OCI-LY1 (cell line): ENCODE measurements at regions not wholly inside any gene's neighbourhood (a gene's known extent, or its start where the extent isn't known, plus 50 kb on each side); places are given as distances from the start of the nearest gene placed in this dataset.

Experiments
- H2AFZ ChIP-seq: fragments of 200-600 bp; sonication (generic), shearing (Covaris generic); 2 replicates; pipeline ENCODE4 v1.6.0; 2014; ENCODE audit warnings: antibody characterized with exemption, mild to moderate bottlenecking, low read length
- H3F3A ChIP-seq: fragments of 200-600 bp; sonication (generic), shearing (Covaris generic); 2 replicates; pipeline ENCODE4 v1.6.0; 2014; ENCODE audit warnings: mild to moderate bottlenecking, antibody characterized with exemption, low read length, moderate library complexity; ENCODE audit not compliant: insufficient read depth
- H3K27ac ChIP-seq: fragments of 200-600 bp; sonication (generic); 2 replicates; pipeline ENCODE4 v1.5.1; 2014; ENCODE audit warnings: low read length, mixed run types, mild to moderate bottlenecking, low read depth; ENCODE audit not compliant: poor library complexity, severe bottlenecking
- H3K27me3 ChIP-seq: fragments of 200-600 bp; sonication (generic); 2 replicates; pipeline ENCODE4 v1.6.0; 2014; ENCODE audit warnings: antibody characterized with exemption, mild to moderate bottlenecking, low read length, moderate library complexity; ENCODE audit not compliant: insufficient read depth
- H3K36me3 ChIP-seq: fragments of 200-600 bp; sonication (generic); 2 replicates; pipeline ENCODE4 v1.6.1; 2014; ENCODE audit warnings: mild to moderate bottlenecking, antibody characterized with exemption, low read length, moderate library complexity, mixed read lengths; ENCODE audit not compliant: insufficient read depth
- H3K4me1 ChIP-seq: fragments of 200-600 bp; sonication (generic); 2 replicates; pipeline ENCODE4 v1.5.1; 2014; ENCODE audit warnings: mild to moderate bottlenecking, low read length, moderate library complexity; ENCODE audit not compliant: insufficient read depth, severe bottlenecking
- H3K4me2 ChIP-seq: fragments of 200-600 bp; sonication (generic), shearing (Covaris generic); 2 replicates; pipeline ENCODE4 v1.6.1; 2014; ENCODE audit warnings: low read length
- H3K4me3 ChIP-seq: fragments of 200-600 bp; sonication (generic); 2 replicates; pipeline ENCODE4 v1.5.1; 2014; ENCODE audit warnings: low read length, low read depth, mild to moderate bottlenecking, mixed read lengths; ENCODE audit not compliant: poor library complexity, severe bottlenecking
- H3K79me2 ChIP-seq: fragments of 200-600 bp; shearing (Covaris generic); 2 replicates; pipeline ENCODE4 v1.6.1; 2016; ENCODE audit warnings: mixed run types, low read length, mixed read lengths; ENCODE audit not compliant: insufficient read depth
- H3K9ac ChIP-seq: fragments of 200-600 bp; sonication (generic), shearing (Covaris generic); 2 replicates; pipeline ENCODE4 v1.6.1; 2014; ENCODE audit warnings: mild to moderate bottlenecking, low read length, mixed read lengths
- H3K9me2 ChIP-seq: fragments of 200-600 bp; sonication (generic), shearing (Covaris generic); 2 replicates; pipeline ENCODE4 v1.6.1; 2014; ENCODE audit warnings: low read depth, mild to moderate bottlenecking, low read length, mixed read lengths
- H3K9me3 ChIP-seq: fragments of 200-600 bp; shearing (Covaris generic); 2 replicates; pipeline ENCODE4 v1.6.1; 2014; ENCODE audit warnings: low read length, mixed read lengths
- H4K20me1 ChIP-seq: fragments of 200-600 bp; sonication (generic), shearing (Covaris generic); 2 replicates; pipeline ENCODE4 v1.6.0; 2016; ENCODE audit warnings: mild to moderate bottlenecking, low read length; ENCODE audit not compliant: insufficient read depth
- CTCF ChIP-seq: fragments of 200-600 bp; sonication (generic), shearing (Covaris generic); IDR thresholded peaks from 2 replicates; pipeline ENCODE4 v1.5.1; 2017; ENCODE audit warnings: mild to moderate bottlenecking, antibody characterized with exemption, low read length, moderate library complexity, mixed read lengths
- EZH2 ChIP-seq: fragments of 200-600 bp; sonication (generic), shearing (Covaris generic); IDR thresholded peaks from 2 replicates; pipeline ENCODE4 v1.8.0; 2017; ENCODE audit warnings: borderline replicate concordance, mixed run types, mild to moderate bottlenecking, antibody characterized with exemption, low read length, moderate library complexity, mixed read lengths

- no peak overlapping the region for H2AFZ ChIP-seq
- no peaks in the 10 kb centered on the region for H3K36me3 ChIP-seq
- no peaks in the 10 kb centered on the region for H4K20me1 ChIP-seq
- no peaks in the 10 kb centered on the region for H3K27me3 ChIP-seq
- TF ChIP-seq EZH2 (no peak), CTCF (no peak)
- H3K4me1 ChIP-seq = peaks cover 37% of the 10 kb centered on the region
- no peaks in the 10 kb centered on the region for H3K9me3 ChIP-seq
- H3K4me2 ChIP-seq = no peak overlapping the region
- H3F3A ChIP-seq = no peaks in the 10 kb centered on the region
- H3K27ac ChIP-seq = no peak overlapping the region
- no peaks in the 10 kb centered on the region for H3K79me2 ChIP-seq
- no peaks in the 10 kb centered on the region for H3K9me2 ChIP-seq
- no peak overlapping the region for H3K4me3 ChIP-seq
- no peak overlapping the region for H3K9ac ChIP-seq
These were observed 227.5 kb downstream of the MTX2 start for GRCh38 chr2:176496761-176497160.

- no peaks in the 10 kb centered on the region for H3K9me3 ChIP-seq
- H2AFZ ChIP-seq = no peak overlapping the region
- no peaks in the 10 kb centered on the region for H3K79me2 ChIP-seq
- H3F3A ChIP-seq = no peaks in the 10 kb centered on the region
- H4K20me1 ChIP-seq = no peaks in the 10 kb centered on the region
- TF ChIP-seq CTCF = no peak
- no peak for TF ChIP-seq EZH2
- no peaks in the 10 kb centered on the region for H3K36me3 ChIP-seq
- H3K4me2 ChIP-seq = no peak overlapping the region
- no peaks in the 10 kb centered on the region for H3K9me2 ChIP-seq
- no peaks in the 10 kb centered on the region for H3K4me1 ChIP-seq
- H3K27ac ChIP-seq = no peak overlapping the region
- H3K9ac ChIP-seq = no peak overlapping the region
- no peak overlapping the region for H3K4me3 ChIP-seq
- H3K27me3 ChIP-seq = no peaks in the 10 kb centered on the region
These were observed 231.7 kb downstream of the MTX2 start for GRCh38 chr2:176500901-176501300.

GRCh38 chr2:176501617-176502016, 232.4 kb downstream of the MTX2 start:
- no peak overlapping the region for H3K27ac ChIP-seq
- H3K4me3 ChIP-seq = no peak overlapping the region
- H2AFZ ChIP-seq = no peak overlapping the region
- H3F3A ChIP-seq = no peaks in the 10 kb centered on the region
- no peaks in the 10 kb centered on the region for H3K9me3 ChIP-seq
- H3K27me3 ChIP-seq = no peaks in the 10 kb centered on the region
- H3K36me3 ChIP-seq = no peaks in the 10 kb centered on the region
- no peaks in the 10 kb centered on the region for H3K4me1 ChIP-seq
- H3K9ac ChIP-seq = no peak overlapping the region
- no peaks in the 10 kb centered on the region for H4K20me1 ChIP-seq
- H3K4me2 ChIP-seq = no peak overlapping the region
- TF ChIP-seq CTCF (no peak), EZH2 (no peak)
- H3K9me2 ChIP-seq = no peaks in the 10 kb centered on the region
- no peaks in the 10 kb centered on the region for H3K79me2 ChIP-seq
